CD4-positive, CD25-positive, alpha-beta regulatory T cell (primary cell): ENCODE measurements at regions not wholly inside any gene's neighbourhood (a gene's known extent, or its start where the extent isn't known, plus 50 kb on each side); places are given as distances from the start of the nearest gene placed in this dataset.
A peak's percentile ranks its signal among the peaks of the same experiment; 100 is the strongest.
"Not testable (repeated sequence)": the region's sequence is repeated elsewhere in the genome, so short reads cannot be mapped to it uniquely, and the experiment has no call there.

Experiments used
- ATAC-seq, 2 donors: fragments of 150-1000 bp; cut with Tn5 transposase; one replicate each; pipeline ENCODE4 v1.10.0; 2021; ENCODE audit warnings: low read depth in 2 of 2, moderate number of reproducible peaks in 2 of 2, moderate library complexity in 1 of 2
- DNase-seq, 3 donors: peaks; one replicate each; pipeline versions ENCODE4 v3.0.0 to v3.0.0-alpha.2; 2012 to 2022; ENCODE audit warnings: mixed read lengths in 1 of 3
- H3K27ac ChIP-seq: one replicate; pipeline ENCODE4 v1.7.0; 2013; ENCODE audit warnings: mild to moderate bottlenecking, low read length; ENCODE audit not compliant: insufficient read depth, poor library complexity, severe bottlenecking
- H3K27me3 ChIP-seq: one replicate; pipeline ENCODE4 v1.7.0; 2013; ENCODE audit warnings: low read length; ENCODE audit not compliant: control insufficient read depth, insufficient read depth
- H3K36me3 ChIP-seq: one replicate; pipeline ENCODE4 v1.7.0; 2013; ENCODE audit warnings: mild to moderate bottlenecking, low read length, moderate library complexity; ENCODE audit not compliant: control insufficient read depth, insufficient read depth
- H3K4me1 ChIP-seq: 2 replicates; pipeline ENCODE4 v1.7.0; 2013; ENCODE audit warnings: mild to moderate bottlenecking, low read length; ENCODE audit not compliant: insufficient read depth, control insufficient read depth, poor library complexity, severe bottlenecking
- H3K4me3 ChIP-seq: one replicate; pipeline ENCODE4 v1.7.0; 2013; ENCODE audit warnings: low read depth, mild to moderate bottlenecking, low read length, moderate library complexity
- H3K9me3 ChIP-seq, 2 experiments: 1 replicate in 1 of 2; 2 replicates in 1 of 2; pipeline ENCODE4 v1.7.0; 2013; ENCODE audit warnings: low read length in 2 of 2, mild to moderate bottlenecking in 1 of 2, moderate library complexity in 1 of 2; ENCODE audit not compliant: control insufficient read depth in 2 of 2
- H3K27ac Mint-ChIP-seq, 3 donors: one replicate each; pipeline ENCODE4 v1.8.0; 2020 to 2022; ENCODE audit warnings: mild to moderate bottlenecking in 3 of 3, mixed read lengths in 3 of 3, moderate library complexity in 2 of 3
- H3K27me3 Mint-ChIP-seq: one replicate; pipeline ENCODE4 v1.8.0; 2022; ENCODE audit warnings: mild to moderate bottlenecking, mixed read lengths
- H3K36me3 Mint-ChIP-seq: one replicate; pipeline ENCODE4 v1.8.0; 2020; ENCODE audit warnings: mixed read lengths
- H3K4me1 Mint-ChIP-seq, 4 donors: one replicate each; pipeline ENCODE4 v1.8.0; 2020 to 2022; ENCODE audit warnings: mixed read lengths in 4 of 4, mild to moderate bottlenecking in 1 of 4
- H3K4me3 Mint-ChIP-seq, 4 donors: one replicate each; pipeline ENCODE4 v1.8.0; 2020 to 2022; ENCODE audit warnings: mild to moderate bottlenecking in 4 of 4, mixed read lengths in 4 of 4, moderate library complexity in 3 of 4
- H3K9me3 Mint-ChIP-seq, 7 donors: one replicate each; pipeline ENCODE4 v1.8.0; 2020 to 2022; ENCODE audit warnings: mixed read lengths in 7 of 7, mild to moderate bottlenecking in 3 of 7, moderate library complexity in 2 of 7

GRCh38 chr20:30297878-30298595 is 959.4 kb upstream of the DEFB115 start:
- not testable (repeated sequence) for DNase-seq, H3K27me3 ChIP-seq, H3K4me1 ChIP-seq, H3K9me3 Mint-ChIP-seq, H3K36me3 ChIP-seq, H3K27ac Mint-ChIP-seq, ATAC-seq, H3K36me3 Mint-ChIP-seq, H3K4me3 Mint-ChIP-seq, H3K4me3 ChIP-seq, H3K9me3 ChIP-seq, H3K27ac ChIP-seq
- H3K27me3 Mint-ChIP-seq, result peaks cover 19% of the 10 kb centered on the region
- H3K4me1 Mint-ChIP-seq, result peaks cover 0 to 12% (median 2%) of the 10 kb centered on the region in 4 donors

- not testable (repeated sequence) for H3K27ac Mint-ChIP-seq, H3K36me3 Mint-ChIP-seq, DNase-seq, ATAC-seq, H3K27ac ChIP-seq, H3K4me3 ChIP-seq, H3K27me3 ChIP-seq, H3K9me3 ChIP-seq, H3K4me1 ChIP-seq, H3K9me3 Mint-ChIP-seq, H3K36me3 ChIP-seq
- peaks cover 0 to 12% (median 2%) of the 10 kb centered on the region in 4 donors for H3K4me1 Mint-ChIP-seq
- H3K4me3 Mint-ChIP-seq, result peak overlapping the region in 1 of 4 donors; percentile 68
- H3K27me3 Mint-ChIP-seq, result peaks cover 19% of the 10 kb centered on the region
Measured at GRCh38 chr20:30300220-30300642, 957.2 kb upstream of the DEFB115 start.

GRCh38 chr20:30302786-30303185 is 954.7 kb upstream of the DEFB115 start:
- H3K27me3 Mint-ChIP-seq, result peaks cover 19% of the 10 kb centered on the region
- not testable (repeated sequence) for ATAC-seq, H3K36me3 ChIP-seq, H3K4me3 Mint-ChIP-seq, H3K4me3 ChIP-seq, H3K36me3 Mint-ChIP-seq, H3K9me3 Mint-ChIP-seq, DNase-seq, H3K27me3 ChIP-seq, H3K9me3 ChIP-seq, H3K27ac Mint-ChIP-seq, H3K4me1 ChIP-seq, H3K27ac ChIP-seq
- H3K4me1 Mint-ChIP-seq, result peaks cover 0 to 12% (median 2%) of the 10 kb centered on the region in 4 donors

GRCh38 chr20:30309938-30310337 is 947.5 kb upstream of the DEFB115 start:
- not testable (repeated sequence) for H3K9me3 ChIP-seq, DNase-seq, H3K9me3 Mint-ChIP-seq, ATAC-seq, H3K4me1 Mint-ChIP-seq, H3K27ac ChIP-seq, H3K4me3 Mint-ChIP-seq, H3K4me1 ChIP-seq, H3K27me3 ChIP-seq, H3K27me3 Mint-ChIP-seq, H3K36me3 ChIP-seq, H3K4me3 ChIP-seq, H3K36me3 Mint-ChIP-seq, H3K27ac Mint-ChIP-seq

DNA sequence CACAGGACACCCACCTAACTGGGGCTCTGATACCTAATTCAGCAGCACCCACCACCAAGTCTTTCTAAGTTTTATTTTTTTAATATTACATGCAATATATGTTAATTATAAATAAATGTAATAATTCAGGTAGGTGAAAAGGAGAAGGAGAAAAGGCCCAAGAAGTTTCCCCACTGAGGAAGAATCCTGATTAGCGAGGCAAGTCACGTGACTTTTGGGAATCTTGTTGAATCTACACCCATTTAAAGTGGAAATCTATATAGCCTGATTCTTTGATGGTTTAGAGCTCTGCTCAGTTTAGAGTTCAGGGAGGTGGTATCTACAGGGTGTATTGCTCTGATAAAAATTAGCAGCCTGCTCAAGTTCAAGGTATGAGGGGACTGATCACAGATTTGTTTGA is 947.1 kb upstream of the DEFB115 start:
- not testable (repeated sequence) for H3K36me3 ChIP-seq

GRCh38 chr20:30312220-30312619 is 945.2 kb upstream of the DEFB115 start:
- not testable (repeated sequence) for H3K27me3 ChIP-seq, H3K4me1 Mint-ChIP-seq, DNase-seq, H3K4me1 ChIP-seq, H3K36me3 ChIP-seq, H3K4me3 Mint-ChIP-seq, H3K9me3 ChIP-seq, H3K27ac ChIP-seq, ATAC-seq, H3K36me3 Mint-ChIP-seq, H3K27ac Mint-ChIP-seq, H3K4me3 ChIP-seq, H3K9me3 Mint-ChIP-seq
- peaks cover 12% of the 10 kb centered on the region for H3K27me3 Mint-ChIP-seq

More for the DNA sequence above, 947.1 kb upstream of the DEFB115 start:
- not testable (repeated sequence) for H3K27me3 Mint-ChIP-seq, H3K27ac ChIP-seq, ATAC-seq, H3K27me3 ChIP-seq, H3K9me3 Mint-ChIP-seq, H3K27ac Mint-ChIP-seq, H3K4me1 ChIP-seq, H3K4me3 ChIP-seq, DNase-seq, H3K36me3 Mint-ChIP-seq, H3K9me3 ChIP-seq, H3K4me3 Mint-ChIP-seq, H3K4me1 Mint-ChIP-seq

- not testable (repeated sequence) for H3K36me3 Mint-ChIP-seq
Measured at GRCh38 chr20:30313660-30314059, 943.8 kb upstream of the DEFB115 start.

GRCh38 chr20:30316063-30316462 is 941.4 kb upstream of the DEFB115 start:
- not testable (repeated sequence) for H3K27ac ChIP-seq, H3K9me3 Mint-ChIP-seq, DNase-seq, H3K4me1 ChIP-seq, H3K4me3 ChIP-seq, H3K27ac Mint-ChIP-seq, H3K27me3 ChIP-seq, H3K36me3 ChIP-seq, ATAC-seq, H3K4me3 Mint-ChIP-seq, H3K36me3 Mint-ChIP-seq, H3K4me1 Mint-ChIP-seq, H3K9me3 ChIP-seq
- peaks cover 16% of the 10 kb centered on the region for H3K27me3 Mint-ChIP-seq

More at GRCh38 chr20:30313660-30314059, 943.8 kb upstream of the DEFB115 start:
- H3K27ac Mint-ChIP-seq, H3K9me3 ChIP-seq, DNase-seq, H3K4me1 ChIP-seq, H3K4me3 ChIP-seq, H3K27me3 ChIP-seq, H3K4me3 Mint-ChIP-seq, H3K27ac ChIP-seq, H3K36me3 ChIP-seq, H3K4me1 Mint-ChIP-seq, ATAC-seq: not testable (repeated sequence)
- Mint-ChIP-seq H3K27me3 (peaks cover 16% of the 10 kb centered on the region), H3K9me3 (peaks cover 0 to 11% (median 0%) of the 10 kb centered on the region in 7 donors)
